Bronchial epithelial cell (primary cell): ENCODE measurements at regions not wholly inside any gene's neighbourhood (a gene's known extent, or its start where the extent isn't known, plus 50 kb on each side); places are given as distances from the start of the nearest gene placed in this dataset.

ENCODE experiments used
- DNase-seq: peaks from one replicate; pipeline ENCODE4 v3.0.0-alpha.2; 2010; ENCODE audit warnings: low read depth
- FAIRE-seq: peaks from 2 replicates; lab custom pipeline; 2011; peaks lifted over from hg19 to GRCh38; lab: Jason Lieb, UNC
- H3K27me3 ChIP-seq: 2 replicates; pipeline ENCODE4 v1.5.1; 2011; ENCODE audit warnings: low read length; ENCODE audit not compliant: control insufficient read depth, insufficient read depth
- H3K36me3 ChIP-seq: 2 replicates; pipeline ENCODE4 v1.5.1; 2011; ENCODE audit warnings: low read length; ENCODE audit not compliant: control insufficient read depth, insufficient read depth
- H3K4me3 ChIP-seq: 2 replicates; pipeline ENCODE4 v1.5.1; 2011; ENCODE audit warnings: mild to moderate bottlenecking, low read depth, low read length, control low read depth
- TF ChIP-seq, protein P1 (sequence below): IDR thresholded peaks from 2 replicates; pipeline ENCODE4 v1.5.1; 2011; ENCODE audit warnings: mild to moderate bottlenecking, moderate library complexity, low read length, control low read depth, inconsistent platforms; ENCODE audit not compliant: insufficient read depth, severe bottlenecking

- DNase-seq, result no peak
- no peak for FAIRE-seq
- Histone ChIP-seq H3K4me3 (no peak overlapping the region), H3K27me3 (no peaks in the 10 kb centered on the region), H3K36me3 (no peaks in the 10 kb centered on the region)
- TF ChIP-seq, protein P1, sequence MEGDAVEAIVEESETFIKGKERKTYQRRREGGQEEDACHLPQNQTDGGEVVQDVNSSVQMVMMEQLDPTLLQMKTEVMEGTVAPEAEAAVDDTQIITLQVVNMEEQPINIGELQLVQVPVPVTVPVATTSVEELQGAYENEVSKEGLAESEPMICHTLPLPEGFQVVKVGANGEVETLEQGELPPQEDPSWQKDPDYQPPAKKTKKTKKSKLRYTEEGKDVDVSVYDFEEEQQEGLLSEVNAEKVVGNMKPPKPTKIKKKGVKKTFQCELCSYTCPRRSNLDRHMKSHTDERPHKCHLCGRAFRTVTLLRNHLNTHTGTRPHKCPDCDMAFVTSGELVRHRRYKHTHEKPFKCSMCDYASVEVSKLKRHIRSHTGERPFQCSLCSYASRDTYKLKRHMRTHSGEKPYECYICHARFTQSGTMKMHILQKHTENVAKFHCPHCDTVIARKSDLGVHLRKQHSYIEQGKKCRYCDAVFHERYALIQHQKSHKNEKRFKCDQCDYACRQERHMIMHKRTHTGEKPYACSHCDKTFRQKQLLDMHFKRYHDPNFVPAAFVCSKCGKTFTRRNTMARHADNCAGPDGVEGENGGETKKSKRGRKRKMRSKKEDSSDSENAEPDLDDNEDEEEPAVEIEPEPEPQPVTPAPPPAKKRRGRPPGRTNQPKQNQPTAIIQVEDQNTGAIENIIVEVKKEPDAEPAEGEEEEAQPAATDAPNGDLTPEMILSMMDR, result no peak
Measured at GRCh38 chr2:66059332-66059731, 375.6 kb upstream of the MEIS1 start.

- Histone ChIP-seq H3K4me3 (no peak overlapping the region), H3K36me3 (no peaks in the 10 kb centered on the region), H3K27me3 (no peaks in the 10 kb centered on the region)
- DNase-seq, result no peak
- FAIRE-seq, result no peak
- TF ChIP-seq, protein P1, result no peak
Measured at GRCh38 chr2:66058675-66059074, 376.2 kb upstream of the MEIS1 start.

DNA sequence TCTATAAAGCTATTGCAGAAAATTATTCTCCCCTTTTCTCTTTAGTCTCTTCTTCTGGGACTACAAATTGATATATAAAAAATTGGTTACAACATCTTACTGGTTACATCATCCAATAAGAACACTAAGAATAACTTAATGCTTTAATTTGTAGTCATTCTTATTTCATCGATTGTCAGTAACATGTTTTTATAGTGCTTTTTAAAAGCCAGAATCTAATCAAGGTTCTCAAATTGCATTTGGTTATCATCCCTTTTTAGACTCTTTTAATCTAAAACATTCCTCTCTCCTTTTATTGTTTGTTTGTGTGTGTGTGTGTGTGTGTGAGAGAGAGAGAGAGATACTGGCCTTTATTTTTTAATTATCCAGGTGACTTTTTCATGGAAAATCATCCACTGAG is 377.1 kb upstream of the MEIS1 start:
- TF ChIP-seq, protein P1, result no peak
- H3K4me3 ChIP-seq, result no peak overlapping the region
- no peaks in the 10 kb centered on the region for H3K27me3 ChIP-seq
- DNase-seq (no peak), FAIRE-seq (no peak)
- no peaks in the 10 kb centered on the region for H3K36me3 ChIP-seq

GRCh38 chr2:66050392-66050791 is 384.5 kb upstream of the MEIS1 start:
- no peak overlapping the region for H3K4me3 ChIP-seq
- TF ChIP-seq, protein P1, result no peak
- FAIRE-seq (no peak), DNase-seq (no peak)
- H3K27me3 ChIP-seq, result no peaks in the 10 kb centered on the region
- no peaks in the 10 kb centered on the region for H3K36me3 ChIP-seq

DNA sequence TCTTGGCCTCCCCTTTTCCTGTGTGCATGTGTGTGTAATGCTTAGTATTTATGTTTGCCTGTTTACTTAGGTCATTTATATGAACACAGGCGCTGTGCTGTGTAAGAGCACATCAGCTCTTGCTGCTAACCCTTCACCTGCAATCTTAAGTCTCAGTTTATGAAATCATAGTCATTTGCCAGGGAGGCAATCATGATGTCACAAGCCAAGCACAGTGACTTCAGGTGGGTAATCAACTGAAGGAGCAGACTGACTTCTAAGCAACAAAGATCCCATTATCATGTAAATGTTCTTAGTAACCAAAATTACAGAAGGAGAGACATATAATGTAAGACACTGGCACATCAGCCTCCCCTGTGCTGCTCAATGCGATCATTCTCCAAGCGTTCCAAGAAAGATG is 386.3 kb upstream of the MEIS1 start:
- DNase-seq, result no peak
- Histone ChIP-seq H3K4me3 (no peak overlapping the region), H3K36me3 (no peaks in the 10 kb centered on the region), H3K27me3 (no peaks in the 10 kb centered on the region)
- TF ChIP-seq, protein P1, result no peak
- FAIRE-seq, result no peak

GRCh38 chr2:66041902-66042657 is 392.8 kb upstream of the MEIS1 start:
- DNase-seq (no peak), FAIRE-seq (no peak)
- TF ChIP-seq, protein P1, result no peak
- Histone ChIP-seq H3K4me3 (no peak overlapping the region), H3K36me3 (no peaks in the 10 kb centered on the region), H3K27me3 (no peaks in the 10 kb centered on the region)
